ENCODE measurements at regions not wholly inside any gene's neighbourhood (a gene's known extent, or its start where the extent isn't known, plus 50 kb on each side); places are given as distances from the start of the nearest gene placed in this dataset.

DNA sequence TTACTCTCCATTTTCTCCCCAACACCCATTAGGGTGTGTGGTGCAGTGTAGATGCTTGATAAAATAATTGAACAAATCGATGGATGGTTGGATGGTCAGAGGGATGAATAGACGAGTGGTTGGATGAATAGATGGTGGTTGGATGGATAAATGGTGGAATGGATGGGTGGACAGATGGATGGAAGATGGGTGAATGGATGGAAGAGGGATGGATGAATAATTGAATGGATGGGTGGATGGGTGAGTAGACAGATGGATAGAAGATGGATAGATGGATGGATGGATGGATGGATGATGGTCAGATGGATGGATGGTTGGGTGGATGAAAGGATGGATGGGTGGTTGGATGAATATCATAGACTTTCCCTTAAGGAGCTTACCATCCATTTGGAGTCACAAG is 95.0 kb upstream of the BOD1 start:
- Histone ChIP-seq H3K27me3 (replicated peaks in 1 of 4; ENCODE audit: control insufficient read depth in 3 of 4, extremely low read depth in 1 of 4, insufficient read depth in 3 of 4, low read length in 3 of 4) (no peaks in the 10 kb centered on the region), H2AFZ (ENCODE audit: low read length) (no peak overlapping the region), H3K18ac (ENCODE audit: extremely low read depth, low read length) (no peak overlapping the region), H4K20me1 (replicated peaks in 1 of 2; ENCODE audit: control insufficient read depth in 1 of 2, insufficient read depth in 2 of 2, low read length in 2 of 2) (peaks cover 0 to 2% of the 10 kb centered on the region in 2 experiments), H3K27ac (ENCODE audit: low read depth, low read length) (no peak overlapping the region), H2BK15ac (ENCODE audit: low read length) (no peak overlapping the region), H3K4me1 (replicated peaks in 1 of 4; ENCODE audit: control insufficient read depth in 3 of 4, insufficient read depth in 4 of 4, low read length in 3 of 4) (no peaks in the 10 kb centered on the region; a peak in 1 of 7 replicates), H3K9me3 (ENCODE audit: insufficient read depth in 2 of 2, low read depth in 1 of 2, low read length in 1 of 2) (no peaks in the 10 kb centered on the region), H2BK5ac (ENCODE audit: low read depth, low read length) (no peak overlapping the region), H3K4ac (replicated peaks; ENCODE audit: insufficient read length, low read depth, low read length) (no peak overlapping the region), H3K79me1 (ENCODE audit: low read depth, low read length) (no peaks in the 10 kb centered on the region), H3K14ac (ENCODE audit: insufficient read length) (no peak overlapping the region), H3K79me2 (ENCODE audit: control insufficient read depth in 1 of 2, insufficient read depth in 2 of 2, low read length in 2 of 2) (no peaks in the 10 kb centered on the region), H4K8ac (ENCODE audit: extremely low read depth, insufficient read depth, low read length) (no peak overlapping the region), H4K91ac (replicated peaks; ENCODE audit: insufficient read length, low read length) (no peak overlapping the region), H2BK12ac (ENCODE audit: low read depth, low read length) (no peak overlapping the region), H3K23me2 (ENCODE audit: low read depth, low read length) (peaks cover 4% of the 10 kb centered on the region; the same call in 1 of the 2 replicates), H3K23ac (ENCODE audit: insufficient read length) (no peak overlapping the region), H2BK20ac (ENCODE audit: low read length) (no peak overlapping the region), H2AK5ac (ENCODE audit: low read depth, low read length) (no peak overlapping the region), H3K9ac (replicated peaks in 1 of 4; ENCODE audit: extremely low read depth in 1 of 4, low read depth in 3 of 4, low read length in 3 of 4) (no peak overlapping the region), H2BK120ac (replicated peaks; ENCODE audit: low read depth, low read length) (no peak overlapping the region), H3K4me3 (ENCODE audit: extremely low read depth in 1 of 4, insufficient read depth in 2 of 4, low read depth in 3 of 4, low read length in 4 of 4) (no peak overlapping the region), H4K5ac (ENCODE audit: insufficient read length, low read depth, low read length) (no peak overlapping the region), H3K36me3 (ENCODE audit: control insufficient read depth in 2 of 4, insufficient read depth in 4 of 4, low read length in 3 of 4) (no peaks in the 10 kb centered on the region), H3K56ac (replicated peaks; ENCODE audit: insufficient read length, low read depth, low read length) (peak overlapping the region; percentile 38), H3K4me2 (ENCODE audit: insufficient read depth in 1 of 2, low read depth in 2 of 2, low read length in 2 of 2) (no peak overlapping the region)
- POLR2A ChIA-PET (ENCODE audit: partially characterized antibody), result interaction anchor here (1.4 kb wide), 1 partner anchor 59 kb away, joined by 3 read pairs; no protein-coding TSS in a partner anchor
- no peak for DNase-seq (ENCODE audit: low read depth in 1 of 2, low spot score in 2 of 2)
- TF ChIP-seq NRF1 (IDR thresholded peaks at IDR 0.05; ENCODE audit: low read depth, low read length), result no peak
- TF ChIP-seq CHD2 (IDR thresholded peaks at IDR 0.05; ENCODE audit: low read length), result no peak
- no peak for TF ChIP-seq CREB1 (IDR thresholded peaks at IDR 0.05)
- TF ChIP-seq SIX5 (IDR thresholded peaks at IDR 0.05; ENCODE audit: low read depth, low read length), result no peak
- TF ChIP-seq POU5F1 (IDR thresholded peaks at IDR 0.05; ENCODE audit: low read depth, low read length), result no peak
- no peak for TF ChIP-seq CBX5 (IDR thresholded peaks at IDR 0.05; ENCODE audit: low read depth, low read length)
- no peak for TF ChIP-seq JUN (IDR thresholded peaks at IDR 0.05; ENCODE audit: low read depth, low read length)
- no peak for TF ChIP-seq EP300 (IDR thresholded peaks at IDR 0.05; ENCODE audit: borderline replicate concordance in 1 of 2, low read depth in 2 of 2, low read length in 2 of 2)
- no peak for TF ChIP-seq PHF8 (conservative IDR thresholded peaks at IDR 0.05; ENCODE audit: low read depth, low read length)
- no peak for TF ChIP-seq GTF2F1 (IDR thresholded peaks at IDR 0.05; ENCODE audit: borderline replicate concordance, low read depth, low read length)
- TF ChIP-seq CTBP2 (IDR thresholded peaks at IDR 0.05; ENCODE audit: borderline replicate concordance, insufficient read depth, insufficient read length, low read length), result no peak
- TF ChIP-seq TAF7 (optimal IDR thresholded peaks at IDR 0.05; ENCODE audit: borderline replicate concordance, low read depth, low read length), result no peak
- TF ChIP-seq SIN3A (conservative IDR thresholded peaks at IDR 0.05 in 1 of 2, IDR thresholded peaks at IDR 0.05 in 1 of 2; ENCODE audit: low read depth in 1 of 2, low read length in 2 of 2), result no peak
- TF ChIP-seq SAP30 (IDR thresholded peaks at IDR 0.05; ENCODE audit: insufficient read depth, insufficient replicate concordance, low read length), result no peak
- TF ChIP-seq FOSL1 (IDR thresholded peaks at IDR 0.05; ENCODE audit: insufficient read depth, low read depth, low read length), result no peak
- CTCF ChIA-PET (ENCODE audit: partially characterized antibody), result interaction anchor here (0.6 to 1.2 kb wide), 2 partner anchors 10 to 82 kb away, joined by 3 to 4 read pairs; no protein-coding TSS in a partner anchor
- WGBS, 2 experiments (ENCODE audit: extremely low coverage in 1 of 2, insufficient coverage in 1 of 2, insufficient read length in 1 of 2, insufficient replicate concordance in 2 of 2, low coverage in 1 of 2, low lambda C conversion rate in 2 of 2, missing lambda C conversion rate in 1 of 2), result 91 to 100% methylated on average over 2 of the region's 2 CpGs
- FAIRE-seq, result no peak
